Fibroblast of lung (primary cell): ENCODE measurements at regions not wholly inside any gene's neighbourhood (a gene's known extent, or its start where the extent isn't known, plus 50 kb on each side); places are given as distances from the start of the nearest gene placed in this dataset.
"Not testable (repeated sequence)": the region's sequence is repeated elsewhere in the genome, so short reads cannot be mapped to it uniquely, and the experiment has no call there.

Source experiments
- CTCF ChIP-seq, 2 donors: IDR thresholded peaks in 1 of 2; conservative IDR thresholded peaks in 1 of 2; 1 replicate in 1 of 2; 2 replicates in 1 of 2; pipeline ENCODE4 v1.5.1; 2011 to 2012; ENCODE audit warnings: low read length in 2 of 2, control low read depth in 1 of 2, inconsistent platforms in 1 of 2, low read depth in 1 of 2, mild to moderate bottlenecking in 1 of 2
- EZH2 ChIP-seq: IDR thresholded peaks from 2 replicates; pipeline ENCODE4 v1.5.1; 2012; ENCODE audit warnings: low read length, control low read depth, mild to moderate bottlenecking; ENCODE audit errors: missing control alignments

DNA sequence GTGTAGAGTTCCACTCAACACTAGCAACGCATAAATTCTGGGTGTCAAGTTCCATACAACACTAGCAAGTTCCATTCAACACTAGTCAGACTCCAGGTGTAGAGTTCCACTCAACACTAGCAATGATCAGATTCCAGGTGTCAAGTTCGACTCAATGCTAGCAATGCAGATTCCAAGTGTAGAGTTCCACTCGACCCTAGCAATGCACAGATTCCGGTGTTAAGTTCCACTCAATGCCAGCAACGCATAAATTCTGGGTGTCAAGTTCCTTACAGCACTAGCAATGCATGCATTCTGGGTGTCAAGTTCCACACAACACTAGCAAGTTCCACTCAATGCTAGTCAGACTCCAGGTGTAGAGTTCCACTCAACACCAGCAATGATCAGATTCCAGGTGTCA lies 60.0 kb downstream of the ATP6V0E2 start:
- TF ChIP-seq CTCF (conservative IDR thresholded peaks at IDR 0.05 in 1 of 2, IDR thresholded peaks at IDR 0.05 in 1 of 2; ENCODE audit: low read depth in 1 of 2, low read length in 2 of 2); EZH2: not testable (repeated sequence)
